ENCODE measurements at regions not wholly inside any gene's neighbourhood (a gene's known extent, or its start where the extent isn't known, plus 50 kb on each side); places are given as distances from the start of the nearest gene placed in this dataset.

- no peak for TF ChIP-seq CTCF (IDR thresholded peaks at IDR 0.05; ENCODE audit: low read depth, low read length)
- TF ChIP-seq EZH2phosphoT487 (IDR thresholded peaks at IDR 0.05; ENCODE audit: low read depth): no peak
These were observed 161.1 kb downstream of the TRIML1 start for GRCh38 chr4:188300385-188300784.
